ENCODE measurements at regions not wholly inside any gene's neighbourhood (a gene's known extent, or its start where the extent isn't known, plus 50 kb on each side); places are given as distances from the start of the nearest gene placed in this dataset.

DNA sequence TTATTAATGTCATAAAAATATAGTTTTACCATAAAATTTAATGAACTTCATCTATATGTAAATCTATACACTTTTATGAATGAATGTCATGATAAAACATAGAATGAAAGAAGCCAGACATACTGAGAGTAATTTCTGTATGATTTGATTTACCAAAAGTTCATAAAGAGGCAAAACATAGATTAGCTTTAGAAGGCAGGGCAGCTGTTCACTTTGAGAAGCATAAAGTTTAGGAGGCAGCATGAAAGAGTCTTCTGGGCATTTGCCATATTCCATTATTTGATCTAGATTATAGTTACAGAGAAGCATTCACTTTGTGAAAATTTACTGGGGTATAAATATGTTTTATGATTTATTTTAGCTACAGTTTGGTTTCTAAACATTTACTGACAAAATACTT lies 487.2 kb downstream of the ANKRD7 start:
- no peaks in the 10 kb centered on the region for H3K9me3 ChIP-seq (ENCODE audit: control insufficient read depth, insufficient read depth, low read length)
- H3K27me3 ChIP-seq (ENCODE audit: control insufficient read depth, insufficient read depth, low read length) = no peaks in the 10 kb centered on the region
- no peak overlapping the region for H3K9ac ChIP-seq (ENCODE audit: low read depth, low read length)
- no peaks in the 10 kb centered on the region for H3K36me3 ChIP-seq (ENCODE audit: control insufficient read depth, insufficient read depth, low read length)
- H3K4me1 ChIP-seq (ENCODE audit: control insufficient read depth, insufficient read depth, low read length) = no peaks in the 10 kb centered on the region
- no peak overlapping the region for H3K4me3 ChIP-seq (ENCODE audit: low read depth, low read length)

DNA sequence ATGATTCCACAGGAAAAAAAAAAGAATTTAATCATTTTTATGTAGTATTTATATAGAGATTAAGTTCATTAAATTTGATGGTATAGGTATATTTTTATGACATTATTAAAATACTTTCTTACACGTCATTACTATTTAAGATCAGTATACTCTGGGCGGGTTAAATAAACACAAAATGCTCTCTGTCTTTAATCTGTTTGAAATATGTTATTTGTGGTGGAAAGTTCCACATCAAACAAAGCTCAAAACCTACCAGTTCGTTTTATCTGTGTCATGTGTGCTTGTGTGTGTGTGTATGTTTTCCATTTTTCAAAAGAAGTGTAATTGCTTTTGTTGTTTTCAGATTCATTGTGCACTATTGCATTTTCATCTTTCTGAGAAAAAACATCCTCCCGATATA lies 488.5 kb downstream of the ANKRD7 start:
- Histone ChIP-seq H3K4me1 (ENCODE audit: control insufficient read depth, insufficient read depth, low read length) (no peaks in the 10 kb centered on the region), H3K27me3 (ENCODE audit: control insufficient read depth, insufficient read depth, low read length) (no peaks in the 10 kb centered on the region), H3K4me3 (ENCODE audit: low read depth, low read length) (no peak overlapping the region), H3K9ac (ENCODE audit: low read depth, low read length) (no peak overlapping the region), H3K9me3 (ENCODE audit: control insufficient read depth, insufficient read depth, low read length) (no peaks in the 10 kb centered on the region), H3K36me3 (ENCODE audit: control insufficient read depth, insufficient read depth, low read length) (no peaks in the 10 kb centered on the region)

DNA sequence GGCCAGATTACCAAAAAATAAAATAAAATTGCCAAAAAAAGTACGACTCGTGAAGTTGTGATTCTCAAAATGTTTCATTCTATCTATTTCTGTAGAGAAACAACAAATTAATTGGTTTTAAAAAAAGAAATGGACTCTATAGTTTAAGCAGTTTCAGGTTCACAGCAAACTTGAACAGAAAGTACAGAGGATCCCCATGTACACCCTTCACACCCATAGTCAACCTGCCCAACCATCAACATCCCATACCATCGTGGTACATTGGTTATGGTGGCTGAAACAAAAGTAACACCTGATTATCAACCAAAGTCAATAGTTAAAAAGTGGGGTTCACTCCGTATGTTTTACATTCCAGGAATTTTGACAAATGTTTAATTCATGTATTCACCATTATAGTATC lies 496.1 kb downstream of the ANKRD7 start:
- H3K9ac ChIP-seq (ENCODE audit: low read depth, low read length) = no peak overlapping the region
- H3K4me1 ChIP-seq (ENCODE audit: control insufficient read depth, insufficient read depth, low read length) = no peaks in the 10 kb centered on the region
- H3K9me3 ChIP-seq (ENCODE audit: control insufficient read depth, insufficient read depth, low read length) = no peaks in the 10 kb centered on the region
- H3K4me3 ChIP-seq (ENCODE audit: low read depth, low read length) = no peak overlapping the region
- no peaks in the 10 kb centered on the region for H3K36me3 ChIP-seq (ENCODE audit: control insufficient read depth, insufficient read depth, low read length)
- H3K27me3 ChIP-seq (ENCODE audit: control insufficient read depth, insufficient read depth, low read length) = no peaks in the 10 kb centered on the region

DNA sequence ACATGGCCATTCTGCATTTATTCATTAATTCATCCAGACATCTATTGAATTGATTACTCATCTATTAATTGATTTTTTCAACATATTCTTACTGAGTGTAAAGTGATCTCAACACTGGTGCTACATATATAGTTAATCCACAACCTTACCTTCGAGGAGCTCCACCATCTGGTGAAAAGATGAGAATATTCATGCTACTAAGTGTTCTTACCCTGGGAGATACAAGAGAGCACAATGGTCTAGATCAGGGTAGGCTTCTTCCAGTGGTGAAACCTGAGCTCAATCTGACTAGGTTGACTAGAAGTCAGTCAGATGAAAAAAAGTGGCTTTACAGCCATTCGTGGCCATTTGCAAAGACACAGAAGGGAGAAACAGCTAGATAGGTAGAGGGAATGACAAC lies 507.4 kb downstream of the ANKRD7 start:
- Histone ChIP-seq H3K27me3 (ENCODE audit: control insufficient read depth, insufficient read depth, low read length) (no peaks in the 10 kb centered on the region), H3K4me3 (ENCODE audit: low read depth, low read length) (no peak overlapping the region), H3K36me3 (ENCODE audit: control insufficient read depth, insufficient read depth, low read length) (no peaks in the 10 kb centered on the region), H3K4me1 (ENCODE audit: control insufficient read depth, insufficient read depth, low read length) (no peaks in the 10 kb centered on the region), H3K9me3 (ENCODE audit: control insufficient read depth, insufficient read depth, low read length) (no peaks in the 10 kb centered on the region), H3K9ac (ENCODE audit: low read depth, low read length) (no peak overlapping the region)

DNA sequence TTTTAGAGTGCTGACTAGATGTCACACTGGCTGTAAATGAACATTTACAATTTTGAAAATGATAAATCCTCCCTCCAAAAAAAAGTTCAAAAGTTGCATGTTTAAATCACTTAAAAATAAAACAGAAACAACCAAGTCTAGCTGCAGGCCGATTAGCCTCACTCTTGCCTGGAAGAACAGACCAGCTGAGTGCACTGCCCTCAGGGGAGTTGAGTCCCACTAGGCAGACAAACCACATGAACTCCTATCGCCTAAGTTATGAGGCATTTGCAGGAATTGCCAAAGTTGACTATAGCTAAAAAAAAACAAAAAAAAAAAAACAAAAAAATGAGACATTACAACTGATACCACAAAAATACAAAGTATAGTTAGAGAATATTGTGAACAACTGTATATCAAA lies 510.0 kb downstream of the ANKRD7 start:
- Histone ChIP-seq H3K36me3 (ENCODE audit: control insufficient read depth, insufficient read depth, low read length) (no peaks in the 10 kb centered on the region), H3K4me1 (ENCODE audit: control insufficient read depth, insufficient read depth, low read length) (no peaks in the 10 kb centered on the region), H3K4me3 (ENCODE audit: low read depth, low read length) (no peak overlapping the region), H3K9ac (ENCODE audit: low read depth, low read length) (no peak overlapping the region), H3K9me3 (ENCODE audit: control insufficient read depth, insufficient read depth, low read length) (no peaks in the 10 kb centered on the region), H3K27me3 (ENCODE audit: control insufficient read depth, insufficient read depth, low read length) (no peaks in the 10 kb centered on the region)

DNA sequence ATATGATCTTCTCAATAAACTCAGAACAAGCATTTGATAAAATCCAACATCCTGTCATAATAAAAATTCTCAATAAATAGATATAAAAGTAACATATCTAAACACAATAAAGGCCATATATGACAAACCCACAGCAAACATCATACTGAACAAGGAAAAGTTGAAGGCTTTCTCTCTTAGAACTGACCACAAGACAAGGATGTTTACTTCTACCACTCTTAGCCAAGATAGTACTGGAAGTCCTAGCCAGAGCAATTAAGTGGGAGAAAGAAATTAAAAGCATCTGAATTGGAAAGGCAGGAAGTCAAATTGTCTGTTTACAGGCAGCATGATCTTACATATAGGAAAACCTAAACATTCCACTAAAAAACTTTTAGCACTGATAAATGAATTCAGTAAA lies 510.9 kb downstream of the ANKRD7 start:
- H3K4me1 ChIP-seq (ENCODE audit: control insufficient read depth, insufficient read depth, low read length) = no peaks in the 10 kb centered on the region
- H3K27me3 ChIP-seq (ENCODE audit: control insufficient read depth, insufficient read depth, low read length) = no peaks in the 10 kb centered on the region
- no peaks in the 10 kb centered on the region for H3K9me3 ChIP-seq (ENCODE audit: control insufficient read depth, insufficient read depth, low read length)
- no peaks in the 10 kb centered on the region for H3K36me3 ChIP-seq (ENCODE audit: control insufficient read depth, insufficient read depth, low read length)
- no peak overlapping the region for H3K4me3 ChIP-seq (ENCODE audit: low read depth, low read length)
- no peak overlapping the region for H3K9ac ChIP-seq (ENCODE audit: low read depth, low read length)

DNA sequence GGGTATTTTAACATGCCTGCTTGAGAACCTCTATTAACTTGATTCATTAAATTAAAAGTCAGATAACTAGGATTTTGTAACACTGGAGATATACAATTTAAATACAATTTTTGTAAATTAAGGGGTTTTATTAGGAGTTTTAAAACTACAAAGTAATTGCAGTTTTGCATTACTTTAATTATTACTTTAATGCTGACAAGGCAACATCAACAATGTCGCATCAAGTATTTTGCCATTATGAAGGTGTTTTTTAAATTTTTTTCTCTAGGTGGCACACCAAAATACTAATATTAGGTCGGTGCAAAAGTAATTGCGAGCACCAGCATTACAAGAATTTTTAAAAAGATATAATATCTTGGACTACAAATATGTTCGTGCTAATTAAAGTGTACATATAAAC lies 513.4 kb downstream of the ANKRD7 start:
- Histone ChIP-seq H3K36me3 (ENCODE audit: control insufficient read depth, insufficient read depth, low read length) (no peaks in the 10 kb centered on the region), H3K4me3 (ENCODE audit: low read depth, low read length) (no peak overlapping the region), H3K4me1 (ENCODE audit: control insufficient read depth, insufficient read depth, low read length) (no peaks in the 10 kb centered on the region), H3K27me3 (ENCODE audit: control insufficient read depth, insufficient read depth, low read length) (no peaks in the 10 kb centered on the region), H3K9ac (ENCODE audit: low read depth, low read length) (no peak overlapping the region), H3K9me3 (ENCODE audit: control insufficient read depth, insufficient read depth, low read length) (no peaks in the 10 kb centered on the region)

DNA sequence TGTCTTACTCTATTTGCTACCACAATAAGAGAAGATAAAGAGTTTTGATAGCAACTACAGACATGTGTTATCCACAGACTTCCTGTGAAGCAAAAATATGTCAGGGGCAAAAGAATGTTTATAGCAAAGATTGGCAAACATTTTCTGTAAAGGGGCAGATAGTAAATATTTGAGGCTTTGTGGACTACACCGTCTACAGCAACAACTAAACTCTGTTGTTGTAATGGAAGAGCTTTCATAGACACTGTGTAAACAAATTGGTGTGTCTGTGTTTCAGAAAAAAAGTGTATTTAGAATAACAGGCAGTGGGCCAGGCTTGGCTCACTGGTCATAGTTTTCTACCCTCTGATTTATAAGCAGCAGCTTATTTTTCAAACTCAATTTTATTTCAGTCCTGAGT lies 521.4 kb downstream of the ANKRD7 start:
- no peaks in the 10 kb centered on the region for H3K27me3 ChIP-seq (ENCODE audit: control insufficient read depth, insufficient read depth, low read length)
- H3K36me3 ChIP-seq (ENCODE audit: control insufficient read depth, insufficient read depth, low read length) = no peaks in the 10 kb centered on the region
- H3K9ac ChIP-seq (ENCODE audit: low read depth, low read length) = no peak overlapping the region
- H3K4me1 ChIP-seq (ENCODE audit: control insufficient read depth, insufficient read depth, low read length) = no peaks in the 10 kb centered on the region
- no peaks in the 10 kb centered on the region for H3K9me3 ChIP-seq (ENCODE audit: control insufficient read depth, insufficient read depth, low read length)
- no peak overlapping the region for H3K4me3 ChIP-seq (ENCODE audit: low read depth, low read length)

DNA sequence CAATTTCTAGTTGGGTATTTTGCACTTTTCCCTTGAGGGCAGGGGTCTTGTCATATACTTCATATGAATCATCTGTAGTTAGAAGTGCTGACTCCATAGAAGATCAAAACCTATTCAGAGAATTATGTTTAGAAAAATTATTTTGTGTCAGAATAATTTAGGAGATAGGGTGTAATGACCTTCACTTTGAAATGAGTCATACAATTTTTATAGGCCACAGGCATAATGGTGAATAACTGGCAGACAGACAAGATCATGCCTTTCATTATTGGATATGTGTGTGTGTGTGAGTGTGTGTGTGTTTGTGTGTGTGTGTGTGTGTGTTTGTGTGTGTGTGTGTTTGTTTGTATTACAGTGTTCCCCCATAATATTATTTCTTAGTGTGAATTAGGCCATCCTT lies 523.0 kb downstream of the ANKRD7 start:
- Histone ChIP-seq H3K27me3 (ENCODE audit: control insufficient read depth, insufficient read depth, low read length) (no peaks in the 10 kb centered on the region), H3K9ac (ENCODE audit: low read depth, low read length) (no peak overlapping the region)

DNA sequence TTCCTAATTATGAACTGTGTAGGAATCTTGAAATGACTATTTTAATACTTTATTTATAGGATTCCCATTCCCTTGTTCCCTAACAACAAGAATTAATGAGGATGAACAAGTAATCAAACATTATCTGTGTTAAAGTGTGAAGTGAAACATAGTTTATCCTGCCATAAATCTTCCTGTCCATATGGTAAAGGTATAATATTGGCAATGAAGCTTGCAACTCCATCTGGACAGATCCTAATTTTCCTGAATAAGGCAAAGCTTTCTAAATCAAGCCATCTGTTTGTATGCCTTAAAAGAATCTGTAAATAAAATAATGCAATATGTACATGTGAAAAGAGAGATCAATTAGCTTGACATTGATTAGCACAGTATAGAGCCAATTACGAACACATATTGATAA lies 529.0 kb downstream of the ANKRD7 start:
- H3K36me3 ChIP-seq (ENCODE audit: control insufficient read depth, insufficient read depth, low read length) = no peaks in the 10 kb centered on the region

More for the DNA sequence above, 523.0 kb downstream of the ANKRD7 start:
- Histone ChIP-seq H3K4me3 (ENCODE audit: low read depth, low read length) (no peak overlapping the region), H3K4me1 (ENCODE audit: control insufficient read depth, insufficient read depth, low read length) (no peaks in the 10 kb centered on the region), H3K9me3 (ENCODE audit: control insufficient read depth, insufficient read depth, low read length) (no peaks in the 10 kb centered on the region), H3K36me3 (ENCODE audit: control insufficient read depth, insufficient read depth, low read length) (no peaks in the 10 kb centered on the region)

DNA sequence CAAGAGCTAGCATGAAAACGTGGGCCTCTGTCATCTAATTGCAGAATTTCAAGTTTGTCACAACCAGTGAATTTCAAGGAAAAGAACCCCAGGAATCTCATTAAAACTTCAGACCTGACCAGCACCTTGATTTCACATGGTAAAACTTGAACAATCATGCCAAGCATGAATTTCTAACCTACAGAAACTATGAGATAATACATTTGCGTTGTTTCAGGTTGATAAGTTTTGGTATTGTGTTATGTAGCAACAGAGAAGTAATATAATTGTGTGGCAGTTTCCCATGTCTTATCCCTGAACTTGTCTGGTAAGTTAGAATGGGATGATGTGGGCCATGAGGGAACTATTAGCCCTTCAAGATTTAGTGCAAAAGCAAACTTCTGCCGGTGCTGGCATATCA lies 530.1 kb downstream of the ANKRD7 start:
- no peaks in the 10 kb centered on the region for H3K4me1 ChIP-seq (ENCODE audit: control insufficient read depth, insufficient read depth, low read length)
- no peaks in the 10 kb centered on the region for H3K36me3 ChIP-seq (ENCODE audit: control insufficient read depth, insufficient read depth, low read length)
- no peak overlapping the region for H3K4me3 ChIP-seq (ENCODE audit: low read depth, low read length)

More for the DNA sequence above, 529.0 kb downstream of the ANKRD7 start:
- H3K9ac ChIP-seq (ENCODE audit: low read depth, low read length) = no peak overlapping the region
- H3K4me3 ChIP-seq (ENCODE audit: low read depth, low read length) = no peak overlapping the region
- no peaks in the 10 kb centered on the region for H3K9me3 ChIP-seq (ENCODE audit: control insufficient read depth, insufficient read depth, low read length)
- H3K4me1 ChIP-seq (ENCODE audit: control insufficient read depth, insufficient read depth, low read length) = no peaks in the 10 kb centered on the region
- no peaks in the 10 kb centered on the region for H3K27me3 ChIP-seq (ENCODE audit: control insufficient read depth, insufficient read depth, low read length)

DNA sequence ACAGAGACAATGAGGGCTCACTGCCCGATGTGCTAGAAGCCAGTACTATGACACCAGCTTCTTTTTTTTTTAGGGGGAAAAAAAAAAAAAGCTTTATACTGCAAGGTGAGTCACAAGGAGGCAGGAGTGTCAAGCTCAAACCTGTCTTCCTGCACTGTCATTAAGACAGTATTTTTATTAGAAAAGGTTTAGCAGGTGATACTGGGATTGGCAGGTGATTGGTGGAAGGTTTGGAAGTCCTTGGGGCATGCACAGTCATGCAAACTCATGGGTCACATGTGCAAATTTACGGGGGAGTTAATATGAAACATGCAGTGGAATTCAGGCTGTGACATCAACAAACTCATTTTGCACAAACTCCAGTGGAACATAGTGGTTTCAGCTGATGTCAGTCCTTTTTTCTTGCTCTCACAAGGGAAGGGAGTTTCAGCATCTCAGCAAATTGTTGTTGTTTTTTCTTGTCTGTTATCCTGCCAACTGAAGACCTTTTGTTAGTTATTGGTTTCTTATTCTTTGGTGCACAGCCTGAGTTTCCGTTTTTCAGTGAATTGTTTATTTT lies 530.6 kb downstream of the ANKRD7 start:
- H3K27me3 ChIP-seq (ENCODE audit: control insufficient read depth, insufficient read depth, low read length) = no peaks in the 10 kb centered on the region
- H3K4me3 ChIP-seq (ENCODE audit: low read depth, low read length) = no peak overlapping the region
- no peaks in the 10 kb centered on the region for H3K4me1 ChIP-seq (ENCODE audit: control insufficient read depth, insufficient read depth, low read length)
- no peak overlapping the region for H3K9ac ChIP-seq (ENCODE audit: low read depth, low read length)
- H3K36me3 ChIP-seq (ENCODE audit: control insufficient read depth, insufficient read depth, low read length) = no peaks in the 10 kb centered on the region
- H3K9me3 ChIP-seq (ENCODE audit: control insufficient read depth, insufficient read depth, low read length) = no peaks in the 10 kb centered on the region

More for the DNA sequence above, 530.1 kb downstream of the ANKRD7 start:
- Histone ChIP-seq H3K9me3 (ENCODE audit: control insufficient read depth, insufficient read depth, low read length) (no peaks in the 10 kb centered on the region), H3K27me3 (ENCODE audit: control insufficient read depth, insufficient read depth, low read length) (no peaks in the 10 kb centered on the region), H3K9ac (ENCODE audit: low read depth, low read length) (no peak overlapping the region)
